Panc1 (cell line): ENCODE measurements at regions not wholly inside any gene's neighbourhood (a gene's known extent, or its start where the extent isn't known, plus 50 kb on each side); places are given as distances from the start of the nearest gene placed in this dataset.

Experiments used
- ATAC-seq: fragments of 200-7000 bp; cut with Tn5 transposase; 2 replicates; pipeline ENCODE4 v1.9.1; 2020; ENCODE audit warnings: mild to moderate bottlenecking, moderate library complexity
- BruUV-seq: library from RNA; stranded (reverse); fragments of 400-500 nt; replicated peaks from 2 replicates; lab custom pipeline; 2021; lab: Mats Ljungman, UMichigan
- CTCF ChIA-PET: fragments of 300-600 bp; sonication (Branson Sonifier 250); formaldehyde crosslinking; loops from one replicate; lab custom pipeline; 2022; ENCODE audit warnings: antibody characterized with exemption; lab: Charles Lee
- POLR2A ChIA-PET: fragments of 300-600 bp; sonication (Branson Sonifier 250); formaldehyde crosslinking; loops from one replicate; lab custom pipeline; 2022; ENCODE audit warnings: antibody characterized with exemption; lab: Charles Lee
- DNase-seq: peaks from one replicate; pipeline ENCODE4 v3.0.0-alpha.2; 2010; ENCODE audit warnings: low read depth, low spot score
- H3K27ac ChIP-seq: 2 replicates; pipeline ENCODE4 v1.5.1; 2011; ENCODE audit warnings: mild to moderate bottlenecking, low read length, inconsistent platforms
- H3K27me3 ChIP-seq: fragments of 200-500 bp; sonication (Bioruptor generic); 2 replicates; pipeline ENCODE4 v1.6.0; 2014; ENCODE audit warnings: low read length, inconsistent platforms; ENCODE audit not compliant: control insufficient read depth, insufficient read depth
- H3K36me3 ChIP-seq: fragments of 200-500 bp; sonication (Bioruptor generic); 2 replicates; pipeline ENCODE4 v1.5.1; 2014; ENCODE audit warnings: inconsistent platforms, mild to moderate bottlenecking, low read length, moderate library complexity; ENCODE audit not compliant: control insufficient read depth, insufficient read depth
- H3K4me1 ChIP-seq: 2 replicates; pipeline ENCODE4 v1.5.1; 2011; ENCODE audit warnings: inconsistent platforms, mild to moderate bottlenecking, low read length, moderate library complexity; ENCODE audit not compliant: control insufficient read depth, insufficient read depth
- H3K4me3 ChIP-seq, 2 experiments: 2 replicates each; pipeline ENCODE4 v1.5.1; 2011 to 2012; ENCODE audit warnings: low read depth in 2 of 2, low read length in 2 of 2, mild to moderate bottlenecking in 2 of 2, inconsistent platforms in 1 of 2, moderate library complexity in 1 of 2
- H3K9me3 ChIP-seq: fragments of 200-500 bp; sonication (Bioruptor generic); 2 replicates; pipeline ENCODE4 v1.5.1; 2014; ENCODE audit warnings: low read depth, mild to moderate bottlenecking, inconsistent platforms, low read length, moderate library complexity; ENCODE audit not compliant: control insufficient read depth, insufficient read depth
- POLR2AphosphoS5 ChIP-seq: IDR thresholded peaks from 2 replicates; pipeline ENCODE4 v1.6.1; 2012; ENCODE audit warnings: mild to moderate bottlenecking, low read depth, low read length, moderate library complexity
- SIN3A ChIP-seq: IDR thresholded peaks from 2 replicates; pipeline ENCODE4 v1.6.1; 2012; ENCODE audit warnings: low read depth, mild to moderate bottlenecking, low read length, moderate library complexity, borderline replicate concordance; ENCODE audit not compliant: insufficient read depth
- TCF7L2 ChIP-seq: IDR thresholded peaks from 2 replicates; pipeline ENCODE4 v1.6.1; 2011; ENCODE audit warnings: mild to moderate bottlenecking, low read depth, low read length, inconsistent platforms
- in situ Hi-C: cut with HindIII; loops from 2 replicates; pipeline ENCODE4 v1.10.0; 2016; ENCODE audit warnings: low sequenced_read_pairs, low pct_unique_long_range_greater_than_20kb
- intact Hi-C: fragments of 100-400 bp; cut with micrococcal nuclease; formaldehyde crosslinking; loops from one replicate; pipeline ENCODE4 v1.10.0; 2022; ENCODE audit not compliant: unreplicated experiment
- TF ChIP-seq, protein P1 (sequence below), 2 experiments: IDR thresholded peaks; 2 replicates each; pipeline ENCODE4 v1.6.1; 2011 to 2012; ENCODE audit warnings: low read depth in 2 of 2, control low read depth in 1 of 2, low read length in 1 of 2, mild to moderate bottlenecking in 1 of 2, moderate library complexity in 1 of 2; ENCODE audit not compliant: insufficient read depth in 1 of 2
- TF ChIP-seq, protein P2 (sequence below): fragments of 450-650 bp; IDR thresholded peaks from 2 replicates; pipeline ENCODE4 v1.5.1; 2017; ENCODE audit warnings: mild to moderate bottlenecking

DNA sequence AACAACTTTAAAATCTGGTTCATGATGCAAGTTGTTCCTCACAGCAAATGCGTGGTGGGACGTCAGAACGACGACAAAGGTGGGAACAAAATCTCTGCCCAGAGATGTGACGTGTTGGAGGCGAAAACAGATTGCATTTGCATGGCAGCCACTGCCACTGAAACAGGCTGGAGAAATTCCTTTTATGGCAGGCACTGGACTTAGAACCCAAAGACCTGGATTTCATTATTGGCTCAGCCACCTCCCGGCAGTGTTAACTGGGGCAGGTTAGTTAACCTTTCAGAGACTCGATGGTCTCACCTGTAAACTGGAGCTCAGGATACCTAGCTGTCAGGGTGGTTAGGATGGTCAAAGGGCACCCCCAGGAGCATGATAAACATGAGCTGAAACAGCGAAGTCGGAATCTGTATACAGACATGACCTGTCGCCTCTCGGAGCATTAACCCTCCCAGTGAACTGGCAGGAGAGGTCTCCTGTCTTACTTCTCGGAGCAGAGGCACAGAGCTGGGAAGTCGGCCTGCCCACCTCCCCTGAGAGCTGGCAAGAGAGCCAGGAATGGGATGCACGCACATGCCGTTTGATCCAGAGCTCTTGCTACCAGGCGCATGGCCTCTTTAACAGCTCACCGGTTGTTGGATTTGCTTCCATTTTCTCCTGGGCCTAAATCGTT is 59.2 kb upstream of the TARBP1 start:
- no TSS peak for BruUV-seq
- in situ Hi-C loops (no loop called here), intact Hi-C loops (no loop called here)
- H3K4me3 ChIP-seq: no peak overlapping the region
- no peaks in the 10 kb centered on the region; the same call in 1 of the 2 replicates for H3K4me1 ChIP-seq
- no peak for ATAC-seq
- no peaks in the 10 kb centered on the region for H3K36me3 ChIP-seq
- POLR2A ChIA-PET: interaction anchor here (0.6 kb wide), 1 partner anchor 565 kb away, joined by 11 read pairs; no protein-coding TSS in a partner anchor
- no peak for DNase-seq
- CTCF ChIA-PET: no interaction called here
- no peak for TF ChIP-seq TCF7L2
- TF ChIP-seq, protein P1, sequence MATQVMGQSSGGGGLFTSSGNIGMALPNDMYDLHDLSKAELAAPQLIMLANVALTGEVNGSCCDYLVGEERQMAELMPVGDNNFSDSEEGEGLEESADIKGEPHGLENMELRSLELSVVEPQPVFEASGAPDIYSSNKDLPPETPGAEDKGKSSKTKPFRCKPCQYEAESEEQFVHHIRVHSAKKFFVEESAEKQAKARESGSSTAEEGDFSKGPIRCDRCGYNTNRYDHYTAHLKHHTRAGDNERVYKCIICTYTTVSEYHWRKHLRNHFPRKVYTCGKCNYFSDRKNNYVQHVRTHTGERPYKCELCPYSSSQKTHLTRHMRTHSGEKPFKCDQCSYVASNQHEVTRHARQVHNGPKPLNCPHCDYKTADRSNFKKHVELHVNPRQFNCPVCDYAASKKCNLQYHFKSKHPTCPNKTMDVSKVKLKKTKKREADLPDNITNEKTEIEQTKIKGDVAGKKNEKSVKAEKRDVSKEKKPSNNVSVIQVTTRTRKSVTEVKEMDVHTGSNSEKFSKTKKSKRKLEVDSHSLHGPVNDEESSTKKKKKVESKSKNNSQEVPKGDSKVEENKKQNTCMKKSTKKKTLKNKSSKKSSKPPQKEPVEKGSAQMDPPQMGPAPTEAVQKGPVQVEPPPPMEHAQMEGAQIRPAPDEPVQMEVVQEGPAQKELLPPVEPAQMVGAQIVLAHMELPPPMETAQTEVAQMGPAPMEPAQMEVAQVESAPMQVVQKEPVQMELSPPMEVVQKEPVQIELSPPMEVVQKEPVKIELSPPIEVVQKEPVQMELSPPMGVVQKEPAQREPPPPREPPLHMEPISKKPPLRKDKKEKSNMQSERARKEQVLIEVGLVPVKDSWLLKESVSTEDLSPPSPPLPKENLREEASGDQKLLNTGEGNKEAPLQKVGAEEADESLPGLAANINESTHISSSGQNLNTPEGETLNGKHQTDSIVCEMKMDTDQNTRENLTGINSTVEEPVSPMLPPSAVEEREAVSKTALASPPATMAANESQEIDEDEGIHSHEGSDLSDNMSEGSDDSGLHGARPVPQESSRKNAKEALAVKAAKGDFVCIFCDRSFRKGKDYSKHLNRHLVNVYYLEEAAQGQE (IDR thresholded peaks at IDR 0.05; ENCODE audit: insufficient read depth in 1 of 2, low read depth in 2 of 2, low read length in 1 of 2): no peak
- TF ChIP-seq, protein P2, sequence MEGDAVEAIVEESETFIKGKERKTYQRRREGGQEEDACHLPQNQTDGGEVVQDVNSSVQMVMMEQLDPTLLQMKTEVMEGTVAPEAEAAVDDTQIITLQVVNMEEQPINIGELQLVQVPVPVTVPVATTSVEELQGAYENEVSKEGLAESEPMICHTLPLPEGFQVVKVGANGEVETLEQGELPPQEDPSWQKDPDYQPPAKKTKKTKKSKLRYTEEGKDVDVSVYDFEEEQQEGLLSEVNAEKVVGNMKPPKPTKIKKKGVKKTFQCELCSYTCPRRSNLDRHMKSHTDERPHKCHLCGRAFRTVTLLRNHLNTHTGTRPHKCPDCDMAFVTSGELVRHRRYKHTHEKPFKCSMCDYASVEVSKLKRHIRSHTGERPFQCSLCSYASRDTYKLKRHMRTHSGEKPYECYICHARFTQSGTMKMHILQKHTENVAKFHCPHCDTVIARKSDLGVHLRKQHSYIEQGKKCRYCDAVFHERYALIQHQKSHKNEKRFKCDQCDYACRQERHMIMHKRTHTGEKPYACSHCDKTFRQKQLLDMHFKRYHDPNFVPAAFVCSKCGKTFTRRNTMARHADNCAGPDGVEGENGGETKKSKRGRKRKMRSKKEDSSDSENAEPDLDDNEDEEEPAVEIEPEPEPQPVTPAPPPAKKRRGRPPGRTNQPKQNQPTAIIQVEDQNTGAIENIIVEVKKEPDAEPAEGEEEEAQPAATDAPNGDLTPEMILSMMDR: no peak
- no peak for TF ChIP-seq POLR2AphosphoS5
- no peak for TF ChIP-seq SIN3A
- no peaks in the 10 kb centered on the region for H3K9me3 ChIP-seq
- no peaks in the 10 kb centered on the region for H3K27me3 ChIP-seq
- no peak overlapping the region for H3K27ac ChIP-seq

DNA sequence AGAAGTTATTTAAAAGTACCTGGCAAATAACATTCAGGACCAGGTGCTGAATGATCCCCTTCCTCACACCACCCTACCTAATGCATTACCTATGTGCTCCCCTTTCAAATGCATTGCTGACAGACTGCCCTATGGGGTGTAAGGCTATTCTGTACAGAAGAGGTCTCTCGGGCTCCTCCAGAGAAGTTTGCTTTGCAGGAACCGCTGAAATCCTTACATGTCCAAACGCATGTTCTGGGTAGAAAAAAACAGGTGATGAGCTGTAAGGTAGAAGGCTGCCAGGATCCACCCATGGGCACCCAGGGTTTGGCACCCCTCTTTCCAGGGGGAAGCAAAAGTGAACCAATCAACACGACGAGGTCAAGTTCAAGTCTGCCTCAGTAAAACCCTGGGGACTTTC is 58.3 kb upstream of the TARBP1 start:
- ATAC-seq (no peak), DNase-seq (no peak)
- Histone ChIP-seq H3K27ac (no peak overlapping the region), H3K4me1 (no peaks in the 10 kb centered on the region; the same call in 1 of the 2 replicates), H3K36me3 (no peaks in the 10 kb centered on the region), H3K4me3 (no peak overlapping the region), H3K27me3 (no peaks in the 10 kb centered on the region), H3K9me3 (no peaks in the 10 kb centered on the region)
- intact Hi-C loops (no loop called here), in situ Hi-C loops (no loop called here)
- TF ChIP-seq POLR2AphosphoS5 (no peak), TCF7L2 (no peak), SIN3A (no peak)
- TF ChIP-seq, protein P1 (IDR thresholded peaks at IDR 0.05; ENCODE audit: insufficient read depth in 1 of 2, low read depth in 2 of 2, low read length in 1 of 2): no peak
- TF ChIP-seq, protein P2: no peak
- BruUV-seq: no TSS peak
- ChIA-PET CTCF (no interaction called here), POLR2A (interaction anchor here (0.5 kb wide), 1 partner anchor 497 kb away, joined by 4 read pairs; no protein-coding TSS in a partner anchor)
